GM21528 (cell line): ENCODE measurements at regions not wholly inside any gene's neighbourhood (a gene's known extent, or its start where the extent isn't known, plus 50 kb on each side); places are given as distances from the start of the nearest gene placed in this dataset.
"Not testable (repeated sequence)": the region's sequence is repeated elsewhere in the genome, so short reads cannot be mapped to it uniquely, and the experiment has no call there.

Source experiments
- ATAC-seq: cut with Tn5 transposase; IDR thresholded peaks from one replicate; pipeline ENCODE4 v1.9.1; 2021; ENCODE audit warnings: mild to moderate bottlenecking, moderate library complexity; ENCODE audit not compliant: unreplicated experiment, low FRiP score

- ATAC-seq: no peak
Observed at GRCh38 chr3:147333098-147333497, 73.2 kb downstream of the ZIC4 start.

- no peak for ATAC-seq
Observed at GRCh38 chr3:147328711-147329110, 77.6 kb downstream of the ZIC4 start.

DNA sequence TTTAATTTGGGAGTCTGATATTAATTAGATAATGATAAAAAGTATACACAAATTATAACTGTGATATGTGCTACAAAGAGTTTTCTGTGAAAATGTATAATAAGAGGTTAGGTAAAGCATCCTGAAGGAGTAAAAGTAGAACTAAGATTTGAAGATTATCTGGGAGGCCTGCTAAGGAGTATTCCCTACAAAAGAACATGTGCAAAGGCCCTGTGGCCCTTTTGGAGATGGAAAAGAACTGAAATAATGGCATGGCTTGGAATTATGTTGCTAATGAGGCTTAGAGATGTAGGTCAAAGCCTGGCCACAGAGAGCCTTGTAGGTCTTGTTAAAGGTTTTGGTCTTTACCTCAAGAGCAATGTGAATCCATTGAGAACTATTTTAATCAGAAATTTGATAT is 82.0 kb downstream of the ZIC4 start:
- no peak for ATAC-seq

- ATAC-seq: no peak
Observed at GRCh38 chr3:147318900-147319299, 87.4 kb downstream of the ZIC4 start.

DNA sequence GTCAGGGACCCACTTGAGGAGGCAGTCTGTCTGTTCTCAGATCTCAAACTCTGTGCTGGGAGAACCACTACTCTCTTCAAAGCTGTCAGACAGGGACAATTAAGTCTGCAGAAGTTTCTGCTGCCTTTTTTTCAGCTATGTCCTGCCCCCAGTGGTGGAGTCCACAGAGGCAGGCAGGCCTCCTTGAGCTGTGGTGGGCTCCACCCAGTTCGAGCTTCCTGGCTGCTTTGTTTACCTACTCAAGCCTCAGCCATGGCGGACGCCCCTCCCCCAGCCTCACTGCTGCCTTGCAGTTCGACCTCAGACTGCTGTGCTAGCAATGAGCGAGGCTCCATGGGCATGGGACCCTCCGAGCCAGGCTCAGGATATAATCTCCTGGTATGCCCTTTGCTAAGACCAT is 89.3 kb downstream of the ZIC4 start:
- not testable (repeated sequence) for ATAC-seq

DNA sequence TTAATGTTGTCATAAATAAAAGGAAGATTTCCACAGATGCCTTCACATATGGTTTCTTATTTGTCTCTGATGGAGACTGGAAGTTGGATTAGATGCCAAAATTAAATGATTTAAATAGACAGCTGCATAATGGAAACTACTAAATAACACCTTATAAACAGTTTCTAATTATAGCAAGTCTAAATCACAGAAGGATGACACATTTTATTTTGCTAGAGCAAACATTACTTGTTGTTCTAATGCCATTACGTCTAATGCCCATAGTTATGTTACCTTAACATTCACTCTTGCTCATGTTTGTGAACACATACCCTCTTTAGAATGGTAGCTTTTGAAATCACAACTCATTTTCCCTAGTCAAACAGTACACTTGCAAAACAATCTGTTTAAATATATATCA is 92.8 kb downstream of the ZIC4 start:
- ATAC-seq: no peak

GRCh38 chr3:147312786-147313280 is 93.5 kb downstream of the ZIC4 start:
- ATAC-seq: no peak

GRCh38 chr3:147311716-147312115 is 94.6 kb downstream of the ZIC4 start:
- ATAC-seq: no peak

DNA sequence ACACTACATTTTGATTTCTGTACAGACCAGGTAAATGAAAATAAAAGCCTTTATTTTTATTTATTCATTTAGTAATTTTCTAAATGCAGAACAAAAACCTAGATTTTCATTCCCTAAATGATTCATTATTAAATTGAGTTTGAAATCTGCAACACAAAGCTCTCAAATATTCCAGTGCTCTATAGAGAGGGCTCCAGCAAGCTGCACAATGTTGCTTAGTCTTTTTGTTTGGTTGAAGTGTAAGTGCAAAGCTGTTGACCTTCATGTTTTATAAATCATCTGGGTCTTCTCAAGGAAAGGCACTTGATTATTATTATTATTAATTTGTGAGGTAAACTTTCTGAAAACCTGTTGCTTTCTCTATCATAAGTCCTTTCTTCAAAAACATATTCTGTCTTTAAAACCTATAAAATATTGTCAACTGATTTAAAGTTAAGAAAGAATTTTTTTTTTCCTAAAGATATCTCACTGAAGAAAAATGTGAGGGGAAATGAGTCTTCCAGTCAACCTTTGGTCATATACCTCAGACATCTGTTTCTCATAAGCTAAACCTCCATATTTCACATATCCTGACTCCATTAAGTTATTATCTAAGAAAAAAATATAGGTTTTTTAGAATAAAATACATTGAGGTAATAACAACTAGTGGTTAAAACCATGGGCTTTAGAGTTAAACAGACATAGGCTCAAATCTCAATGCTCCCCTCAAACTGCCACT is 100.7 kb downstream of the ZIC4 start:
- ATAC-seq: no peak

DNA sequence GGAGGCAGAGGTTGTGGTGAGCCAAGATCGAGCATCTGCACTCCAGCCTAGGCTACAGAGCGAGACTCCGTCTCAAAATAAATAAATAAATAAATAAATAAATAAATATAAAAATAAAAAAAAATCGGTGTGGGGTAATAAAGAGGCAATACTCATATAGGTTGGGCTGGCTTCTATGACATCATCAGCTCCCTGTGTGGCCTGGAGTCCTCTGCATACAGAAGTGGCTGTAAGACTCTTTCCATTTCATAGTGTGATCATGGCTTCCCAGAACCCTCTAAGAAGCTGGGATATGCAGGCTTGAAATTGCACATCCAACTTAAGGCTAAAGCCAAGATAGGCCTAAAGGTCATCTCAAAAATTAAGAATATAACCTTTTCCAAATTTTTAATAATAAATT is 101.6 kb downstream of the ZIC4 start:
- ATAC-seq: no peak

DNA sequence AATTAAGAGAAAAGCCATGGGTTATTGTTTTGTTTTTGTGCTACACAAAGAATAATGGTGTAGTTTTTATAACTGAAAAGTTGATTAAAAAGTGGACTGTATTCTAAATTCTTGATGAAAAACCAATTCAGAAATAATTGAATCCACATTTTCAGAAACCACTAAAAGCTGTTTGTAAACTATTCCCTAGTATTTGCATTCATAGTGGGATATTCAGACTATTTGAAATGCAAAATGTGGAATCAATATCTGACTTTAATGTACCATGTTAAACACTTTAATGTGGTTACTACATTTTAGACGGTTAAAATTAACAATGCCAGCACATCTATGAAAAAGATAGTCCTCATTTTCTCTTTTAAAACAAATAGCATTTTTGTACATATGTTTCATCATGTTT is 104.6 kb downstream of the ZIC4 start:
- no peak for ATAC-seq

DNA sequence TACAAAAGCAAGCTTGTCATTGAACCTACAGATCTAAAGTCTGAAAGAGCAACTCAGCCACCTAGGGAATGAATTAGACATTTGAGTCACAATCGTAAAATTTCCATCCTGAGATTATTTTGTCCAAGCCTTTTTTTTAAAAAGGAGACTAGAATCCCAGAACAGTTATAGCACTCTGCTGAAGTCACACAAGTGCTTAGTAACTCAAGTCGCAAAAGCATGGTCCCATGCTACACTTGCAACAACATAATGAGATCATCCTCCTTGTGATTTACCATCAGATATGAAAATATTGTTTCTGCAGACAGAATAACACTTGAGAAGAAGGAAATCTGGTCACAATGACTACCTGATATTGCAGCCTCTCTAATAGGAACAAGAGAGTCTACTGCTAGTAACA is 106.7 kb downstream of the ZIC4 start:
- no peak for ATAC-seq

- no peak for ATAC-seq
Observed at GRCh38 chr3:147298511-147298982, 107.8 kb downstream of the ZIC4 start.

DNA sequence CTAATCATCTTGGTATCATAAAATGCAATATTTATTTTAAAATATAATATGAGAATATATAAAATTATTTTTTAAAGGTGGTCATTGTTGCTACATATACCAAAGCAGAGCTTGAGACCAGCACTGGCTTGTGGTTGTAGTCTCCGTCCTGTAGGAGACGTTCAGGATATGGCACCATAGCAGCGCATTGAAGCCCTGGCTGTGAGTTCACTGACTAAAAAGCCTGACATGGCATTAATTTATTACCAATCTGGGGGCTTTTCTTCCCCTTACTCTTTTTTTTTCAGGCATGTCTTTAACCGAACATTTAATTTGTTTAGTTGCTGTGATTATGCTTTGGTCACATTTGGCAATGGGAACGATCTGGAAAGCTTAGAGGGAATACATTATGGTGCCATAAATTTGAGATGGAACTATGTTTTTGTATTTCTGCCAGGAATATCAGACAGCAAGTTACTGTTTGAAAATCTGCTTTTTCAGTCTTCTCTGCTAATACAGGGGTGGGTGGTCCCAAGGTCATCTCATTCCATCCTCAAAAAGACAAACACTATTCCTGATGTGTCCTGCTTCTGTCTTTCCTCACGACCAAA is 108.5 kb downstream of the ZIC4 start:
- ATAC-seq: no peak

- not testable (repeated sequence) for ATAC-seq
Observed at GRCh38 chr3:147287370-147287769, 119.0 kb downstream of the ZIC4 start.

GRCh38 chr3:147269907-147270306 is 136.4 kb downstream of the ZIC4 start:
- ATAC-seq: no peak

DNA sequence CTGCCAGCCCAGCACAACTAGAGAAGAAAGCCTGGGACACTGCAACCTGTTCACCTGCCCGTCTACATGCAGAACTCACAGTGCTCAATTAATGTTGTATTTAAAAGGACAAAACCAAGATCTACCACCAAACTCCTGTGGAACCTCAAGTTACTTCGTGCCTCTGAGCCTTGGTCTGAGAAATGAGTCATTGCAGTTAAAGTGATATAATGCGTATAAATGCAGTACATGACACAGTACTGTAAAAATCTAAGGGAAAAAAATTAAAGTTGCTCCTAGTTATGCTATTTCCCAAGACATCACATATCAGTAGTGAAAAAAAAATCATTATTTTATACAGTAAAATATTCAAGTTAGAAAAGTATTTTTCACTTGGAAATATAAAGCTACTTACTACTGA is 138.9 kb downstream of the ZIC4 start:
- ATAC-seq: no peak

- ATAC-seq: no peak
Observed at GRCh38 chr3:147257944-147258343, 148.4 kb downstream of the ZIC4 start.

DNA sequence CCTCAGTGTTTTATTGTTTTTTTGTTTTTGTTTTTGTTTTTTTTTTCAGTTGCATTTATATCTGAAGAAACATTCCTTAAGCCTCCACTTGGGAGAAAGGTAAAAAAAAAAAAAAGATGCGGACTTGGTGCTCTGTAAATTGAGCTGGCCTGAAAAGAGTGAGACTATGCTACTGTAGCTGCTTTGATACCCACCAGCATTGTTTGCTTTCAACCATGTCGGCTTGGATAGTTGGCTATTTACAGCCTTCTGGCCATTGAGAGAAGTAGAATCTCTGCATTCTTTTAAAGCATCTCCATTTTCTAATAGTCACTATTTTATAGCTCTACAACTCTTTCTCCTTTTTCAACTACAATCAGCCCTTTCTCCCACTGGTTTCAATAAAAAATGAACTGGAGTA is 149.6 kb downstream of the ZIC4 start:
- ATAC-seq: no peak

DNA sequence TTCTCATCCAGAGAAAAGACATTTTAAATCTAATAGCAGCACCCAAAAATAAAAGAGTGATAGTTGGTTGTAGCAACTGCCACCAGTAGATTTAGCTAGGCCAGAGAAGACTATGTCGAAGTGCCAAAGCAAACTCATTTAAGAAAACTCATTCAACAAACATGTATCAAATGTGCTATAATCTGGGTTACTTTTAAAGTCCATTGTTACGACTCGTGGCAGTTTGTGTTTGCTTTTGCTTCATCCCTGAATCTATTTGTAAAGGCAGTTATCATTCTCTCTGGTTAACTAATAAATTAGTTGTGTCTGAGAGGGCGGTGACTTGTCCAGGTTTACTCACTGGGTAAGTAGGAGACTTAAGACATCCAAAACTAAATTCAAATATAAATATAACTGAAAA is 159.4 kb downstream of the ZIC4 start:
- ATAC-seq: no peak

GRCh38 chr3:147245638-147246037 is 160.7 kb downstream of the ZIC4 start:
- not testable (repeated sequence) for ATAC-seq

- not testable (repeated sequence) for ATAC-seq
Observed at GRCh38 chr3:147245022-147245421, 161.3 kb downstream of the ZIC4 start.
